Retinal pigment epithelial cell (primary cell): ENCODE measurements at regions not wholly inside any gene's neighbourhood (a gene's known extent, or its start where the extent isn't known, plus 50 kb on each side); places are given as distances from the start of the nearest gene placed in this dataset.

ENCODE experiments used
- DNase-seq: peaks from one replicate; pipeline ENCODE4 v3.0.0-alpha.2; 2010; ENCODE audit warnings: low read depth
- H3K4me3 ChIP-seq: 2 replicates; pipeline ENCODE4 v1.5.1; 2011; ENCODE audit warnings: mild to moderate bottlenecking, low read length, control low read depth, moderate library complexity
- CTCF ChIP-seq: conservative IDR thresholded peaks from 2 replicates; pipeline ENCODE4 v1.5.1; 2011; ENCODE audit warnings: low read depth, low read length, control low read depth, inconsistent platforms

DNA sequence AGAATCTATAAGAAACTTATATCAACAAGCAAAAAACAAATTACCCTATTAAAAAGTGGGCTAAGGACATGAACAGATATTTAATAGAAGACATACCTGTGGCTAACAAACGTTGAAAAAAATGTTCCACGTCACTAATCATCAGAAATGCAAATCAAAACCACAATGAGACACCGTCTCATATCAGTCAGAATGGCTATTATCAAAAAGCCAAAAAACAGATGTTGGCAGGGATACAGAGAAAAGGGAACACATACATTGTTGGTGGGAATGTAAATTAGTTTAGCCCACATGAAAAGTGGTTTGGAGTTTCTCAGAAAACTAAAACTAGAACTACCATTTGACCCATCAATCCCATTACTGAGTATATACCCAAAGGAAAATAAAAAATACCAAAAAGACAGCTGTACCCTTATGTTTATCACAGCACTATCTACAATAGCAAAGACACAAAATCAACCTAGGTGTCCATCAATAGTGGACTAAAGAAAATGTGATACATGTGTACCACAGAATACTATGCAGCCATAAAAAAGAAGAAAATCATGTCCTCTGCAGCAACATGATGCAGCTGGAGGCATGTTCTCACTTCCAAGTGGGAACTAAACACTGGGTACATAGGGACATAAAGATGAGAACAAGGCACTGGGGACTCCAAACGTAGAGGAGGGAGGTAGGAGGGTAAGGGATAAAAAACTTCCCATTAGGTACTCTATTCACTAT, 83.8 kb upstream of the TMEM168 start:
- no peak for TF ChIP-seq CTCF
- DNase-seq: no peak
- no peak overlapping the region for H3K4me3 ChIP-seq

GRCh38 chr7:112869111-112869774, 79.0 kb upstream of the TMEM168 start:
- DNase-seq: no peak
- peak; percentile 74 for TF ChIP-seq CTCF
- no peak overlapping the region for H3K4me3 ChIP-seq

DNA sequence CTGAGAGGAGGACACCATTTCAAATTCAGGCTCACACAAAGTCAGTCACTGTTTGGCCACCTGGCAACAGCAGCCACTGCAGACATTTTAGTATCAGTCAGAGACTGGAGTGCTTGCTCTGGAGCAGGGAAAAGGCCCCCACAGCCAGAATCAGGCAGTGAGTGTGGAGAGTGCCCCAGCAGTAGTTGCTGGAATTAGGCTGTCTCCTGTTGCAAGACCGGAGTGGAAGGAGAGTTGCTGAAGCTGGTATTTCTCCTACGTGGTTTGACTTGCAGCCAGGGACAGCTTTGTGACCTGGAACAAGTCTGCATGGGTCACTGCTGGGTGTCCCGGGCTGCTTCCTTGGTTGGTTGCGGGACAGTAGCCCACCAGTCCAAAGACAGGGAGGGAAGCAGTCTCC, 78.4 kb upstream of the TMEM168 start:
- no peak for DNase-seq
- H3K4me3 ChIP-seq: no peak overlapping the region
- TF ChIP-seq CTCF: no peak

GRCh38 chr7:112866424-112866823, 76.2 kb upstream of the TMEM168 start:
- no peak overlapping the region for H3K4me3 ChIP-seq
- DNase-seq: no peak
- TF ChIP-seq CTCF: no peak

DNA sequence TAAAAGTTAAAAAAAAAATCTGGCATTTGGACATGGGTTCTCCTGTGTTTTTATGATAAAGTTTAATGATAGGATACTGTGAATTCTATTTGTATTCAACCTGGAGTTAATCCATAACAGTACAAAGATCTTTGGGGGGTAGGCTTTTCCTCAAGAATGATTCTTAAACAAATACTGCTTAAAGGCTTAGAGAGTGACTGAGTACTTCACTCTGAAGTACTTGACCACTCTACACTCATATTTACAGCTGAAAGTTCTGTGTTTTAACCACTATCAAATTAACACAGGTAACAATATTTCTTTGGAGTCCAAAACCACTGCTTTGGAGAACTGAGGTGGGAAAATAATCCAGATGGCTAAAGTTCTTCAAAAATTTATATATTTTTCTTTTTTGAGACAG, 74.2 kb upstream of the TMEM168 start:
- TF ChIP-seq CTCF: no peak
- no peak overlapping the region for H3K4me3 ChIP-seq
- no peak for DNase-seq

DNA sequence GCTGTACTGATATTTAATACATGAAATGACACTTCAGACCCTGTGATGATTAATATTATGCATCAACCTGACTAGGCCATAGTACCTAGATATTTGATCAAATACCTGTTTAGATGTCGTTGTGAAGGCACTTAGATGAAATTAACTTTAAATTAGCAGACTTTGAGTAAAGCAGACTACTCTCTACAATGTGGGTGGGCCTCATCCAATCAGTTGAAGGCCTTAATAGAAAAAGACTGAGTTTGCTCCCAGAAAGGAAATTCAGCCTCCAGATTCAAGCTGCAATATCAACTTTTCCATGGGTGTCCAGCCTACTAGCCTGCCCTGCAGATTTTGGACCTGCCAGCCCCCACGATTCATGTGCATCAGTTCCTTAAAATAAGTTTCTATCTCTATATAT, 68.6 kb upstream of the TMEM168 start:
- no peak for TF ChIP-seq CTCF
- no peak overlapping the region for H3K4me3 ChIP-seq
- DNase-seq: no peak

DNA sequence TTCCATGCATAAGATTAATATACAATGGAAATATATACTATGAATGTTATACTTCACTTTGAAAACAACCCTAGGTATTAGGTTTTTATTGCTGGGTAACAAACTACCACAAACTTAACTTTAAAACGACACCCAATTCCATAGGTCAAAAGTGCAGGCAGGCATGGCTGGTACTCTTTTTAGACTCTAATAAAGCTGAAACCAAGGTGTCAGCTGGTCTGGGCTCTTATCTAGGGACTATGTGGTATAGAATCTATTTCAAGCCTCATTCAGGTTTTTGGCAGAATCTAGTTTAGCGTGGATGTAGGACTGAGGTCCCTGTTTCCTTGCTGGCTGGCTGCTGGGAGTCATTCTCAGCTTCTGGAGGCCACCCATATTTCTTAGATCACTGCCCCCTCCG, 65.0 kb upstream of the TMEM168 start:
- no peak for DNase-seq
- no peak for TF ChIP-seq CTCF
- H3K4me3 ChIP-seq: no peak overlapping the region
